Psoas muscle (tissue), 7 donors: ENCODE measurements at regions not wholly inside any gene's neighbourhood (a gene's known extent, or its start where the extent isn't known, plus 50 kb on each side); places are given as distances from the start of the nearest gene placed in this dataset.
A peak's percentile ranks its signal among the peaks of the same experiment; 100 is the strongest.

ENCODE experiments used
- ATAC-seq, 4 donors: fragments of 200-7000 bp; cut with Tn5 transposase; one replicate each; pipeline ENCODE4 v1.9.1; 2020; ENCODE audit warnings: moderate library complexity in 3 of 4, mild to moderate bottlenecking in 2 of 4
- DNase-seq, 2 donors: peaks; one replicate each; pipeline ENCODE4 v3.0.0-alpha.2; 2020
- H3K27ac ChIP-seq: fragments of 200-600 bp; one replicate; pipeline ENCODE4 v1.8.0; 2022
- H3K27me3 ChIP-seq, 3 donors: fragments of 200-600 bp in 1 of 3; one replicate each; pipeline versions ENCODE4 v1.6.1 to v1.8.0; 2013 to 2022; ENCODE audit warnings: low read length in 2 of 3, mild to moderate bottlenecking in 2 of 3, moderate library complexity in 1 of 3; ENCODE audit not compliant: insufficient read depth in 3 of 3
- H3K36me3 ChIP-seq, 2 donors: fragments of 200-600 bp in 1 of 2; one replicate each; pipeline versions ENCODE4 v1.6.1 to v1.8.0; 2013 to 2022; ENCODE audit warnings: low read depth in 1 of 2, mild to moderate bottlenecking in 1 of 2, moderate library complexity in 1 of 2; ENCODE audit not compliant: insufficient read depth in 1 of 2
- H3K4me1 ChIP-seq: fragments of 200-600 bp; one replicate; pipeline ENCODE4 v1.8.0; 2022
- H3K4me3 ChIP-seq: fragments of 200-600 bp; one replicate; pipeline ENCODE4 v1.8.0; 2022; ENCODE audit warnings: mild to moderate bottlenecking
- H3K9me3 ChIP-seq: fragments of 200-600 bp; one replicate; pipeline ENCODE4 v1.8.0; 2022
- WGBS, 3 donors: extraction: QIAGEN DNeasy Blood & Tissue Kit; methylation state at CpG; one replicate each; pipeline versions ENCODE4 v1.1.6 to v1.1.7; 2013; 5-methylcytosine and 5-hydroxymethylcytosine counted together
- intact Hi-C, 2 donors: fragments of 100-400 bp; cut with DNase I; formaldehyde crosslinking; loops; one replicate each; pipeline versions ENCODE4 v1.11.0 to v1.14.2; 2022
- TF ChIP-seq, protein P1 (sequence below): fragments of 200-600 bp; IDR thresholded peaks from one replicate; pipeline ENCODE4 v1.8.0; 2022; ENCODE audit warnings: antibody characterized with exemption
- donor health status: healthy with polysubstance abuse.
- donor health status: DM: no; HTN: no; CAD: no; lungs with moderate emphysema.
- donor health status: Bipolar disorder and iron deficiency.
- donor health status: healthy.
- donor health status: DM: yes; HTN: yes; CAD: no.
- donor health status: DM: no; HTN: no; CAD: no.
- donor health status: DM: yes; HTN: yes; CAD: no.

DNA sequence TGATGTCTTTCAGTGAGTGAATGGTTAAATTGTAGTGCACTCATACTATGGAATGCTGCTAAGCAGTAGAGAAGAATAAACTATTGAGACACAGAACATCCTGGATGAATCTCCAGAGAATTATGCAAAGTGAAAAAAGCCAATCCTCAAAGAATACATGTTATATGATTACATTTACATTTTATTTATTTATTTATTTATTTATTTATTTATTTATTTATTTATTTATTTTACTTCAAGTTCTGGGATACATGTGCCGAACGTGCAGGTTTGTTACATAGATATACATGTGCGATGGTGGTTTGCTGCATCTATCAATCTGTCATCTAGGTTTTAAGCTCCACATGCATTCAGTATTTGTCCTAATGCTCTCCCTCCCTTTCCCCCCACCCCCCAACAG, 175.8 kb upstream of the VGLL2 start:
- H3K4me3 ChIP-seq = no peak overlapping the region
- intact Hi-C loops = no loop called here
- WGBS, 3 donors = 90 to 95% (median 91%) methylated on average over 3 of the region's 3 CpGs
- no peak overlapping the region for H3K27ac ChIP-seq
- H3K4me1 ChIP-seq = no peaks in the 10 kb centered on the region
- H3K36me3 ChIP-seq = no peaks in the 10 kb centered on the region
- no peaks in the 10 kb centered on the region for H3K9me3 ChIP-seq
- TF ChIP-seq, protein P1, sequence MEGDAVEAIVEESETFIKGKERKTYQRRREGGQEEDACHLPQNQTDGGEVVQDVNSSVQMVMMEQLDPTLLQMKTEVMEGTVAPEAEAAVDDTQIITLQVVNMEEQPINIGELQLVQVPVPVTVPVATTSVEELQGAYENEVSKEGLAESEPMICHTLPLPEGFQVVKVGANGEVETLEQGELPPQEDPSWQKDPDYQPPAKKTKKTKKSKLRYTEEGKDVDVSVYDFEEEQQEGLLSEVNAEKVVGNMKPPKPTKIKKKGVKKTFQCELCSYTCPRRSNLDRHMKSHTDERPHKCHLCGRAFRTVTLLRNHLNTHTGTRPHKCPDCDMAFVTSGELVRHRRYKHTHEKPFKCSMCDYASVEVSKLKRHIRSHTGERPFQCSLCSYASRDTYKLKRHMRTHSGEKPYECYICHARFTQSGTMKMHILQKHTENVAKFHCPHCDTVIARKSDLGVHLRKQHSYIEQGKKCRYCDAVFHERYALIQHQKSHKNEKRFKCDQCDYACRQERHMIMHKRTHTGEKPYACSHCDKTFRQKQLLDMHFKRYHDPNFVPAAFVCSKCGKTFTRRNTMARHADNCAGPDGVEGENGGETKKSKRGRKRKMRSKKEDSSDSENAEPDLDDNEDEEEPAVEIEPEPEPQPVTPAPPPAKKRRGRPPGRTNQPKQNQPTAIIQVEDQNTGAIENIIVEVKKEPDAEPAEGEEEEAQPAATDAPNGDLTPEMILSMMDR = no peak
- no peak for ATAC-seq
- DNase-seq = no peak
- no peaks in the 10 kb centered on the region for H3K27me3 ChIP-seq

DNA sequence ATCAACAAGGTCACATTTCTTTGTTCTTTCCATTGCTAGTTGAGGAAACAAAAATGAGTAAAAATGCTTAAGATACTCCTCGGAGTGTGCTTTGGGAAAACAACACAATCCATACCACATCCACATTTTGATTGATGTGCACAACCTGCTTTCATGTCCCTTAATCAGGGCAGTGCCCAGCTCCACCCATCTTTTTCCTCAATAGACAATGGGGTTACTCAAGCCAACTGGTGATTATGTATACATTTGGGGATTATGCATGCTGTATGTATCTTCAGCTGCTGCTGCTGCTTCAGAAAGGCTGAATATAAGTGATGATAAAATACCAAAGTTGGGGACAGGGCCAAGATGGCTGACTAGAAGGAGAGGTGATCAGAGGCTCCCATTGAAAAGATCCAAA, 155.2 kb upstream of the VGLL2 start:
- H3K9me3 ChIP-seq = no peaks in the 10 kb centered on the region
- ATAC-seq = no peak
- 33 to 53% (median 50%) methylated on average over 1 of the region's 1 CpG for WGBS, 3 donors

DNA sequence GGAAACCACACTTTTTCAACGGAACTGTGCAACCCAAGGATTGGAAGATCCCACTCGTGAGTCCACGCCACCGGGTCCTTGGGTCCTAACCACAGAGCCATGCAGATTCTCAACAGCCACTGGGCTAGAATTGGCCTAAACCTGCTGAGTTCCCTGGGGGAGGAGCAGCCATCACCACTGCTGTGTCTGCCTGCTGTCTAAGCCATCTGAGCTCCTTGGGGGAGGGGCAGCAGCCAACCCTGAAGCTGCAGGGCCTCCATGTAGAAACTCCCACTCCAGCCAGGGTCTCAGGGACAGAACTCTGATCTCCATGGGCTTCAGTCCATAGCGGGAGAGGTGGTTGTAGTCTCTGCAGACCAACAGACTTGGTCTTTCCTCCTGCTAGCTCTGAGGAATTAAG, 154.6 kb upstream of the VGLL2 start:
- Histone ChIP-seq H3K36me3 (no peaks in the 10 kb centered on the region), H3K4me1 (no peaks in the 10 kb centered on the region), H3K27me3 (no peaks in the 10 kb centered on the region), H3K4me3 (no peak overlapping the region), H3K27ac (no peak overlapping the region), H3K9me3 (no peaks in the 10 kb centered on the region)
- 92 to 100% (median 94%) methylated on average over 5 of the region's 5 CpGs for WGBS, 3 donors
- TF ChIP-seq, protein P1 = no peak
- intact Hi-C loops = no loop called here
- no peak for ATAC-seq
- peak in 1 of 2 donors; percentile 33 for DNase-seq

More for the DNA sequence above, 155.2 kb upstream of the VGLL2 start:
- H3K4me3 ChIP-seq = no peak overlapping the region
- TF ChIP-seq, protein P1 = no peak
- intact Hi-C loops = no loop called here
- no peaks in the 10 kb centered on the region for H3K36me3 ChIP-seq
- H3K4me1 ChIP-seq = no peaks in the 10 kb centered on the region
- no peaks in the 10 kb centered on the region for H3K27me3 ChIP-seq
- DNase-seq = no peak
- no peak overlapping the region for H3K27ac ChIP-seq

DNA sequence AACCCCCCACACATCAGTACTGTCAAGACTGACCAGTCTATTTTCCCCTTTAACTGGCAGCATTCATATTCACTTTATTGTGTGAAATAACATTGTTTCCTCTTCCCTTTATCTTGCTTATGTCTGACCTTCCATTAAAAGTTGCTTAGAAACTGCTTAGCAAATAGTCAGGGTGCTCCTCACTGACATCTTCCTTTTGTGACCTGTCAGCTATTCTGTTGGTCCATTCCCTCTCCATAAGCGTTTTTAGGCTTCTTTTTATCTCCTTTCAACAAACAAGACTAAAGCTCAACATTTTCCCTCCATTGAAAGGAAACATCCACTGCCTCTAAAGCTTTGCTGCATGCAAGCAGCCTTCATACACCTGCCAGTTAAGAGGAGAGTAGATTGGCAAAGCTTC, 147.7 kb upstream of the VGLL2 start:
- DNase-seq = no peak
- no peaks in the 10 kb centered on the region for H3K4me1 ChIP-seq
- intact Hi-C loops = no loop called here
- H3K27ac ChIP-seq = no peak overlapping the region
- 38 to 50% (median 47%) methylated on average over 1 of the region's 1 CpG for WGBS, 3 donors
- no peak for ATAC-seq
- TF ChIP-seq, protein P1 = no peak
- no peaks in the 10 kb centered on the region for H3K9me3 ChIP-seq
- no peaks in the 10 kb centered on the region for H3K27me3 ChIP-seq
- H3K36me3 ChIP-seq = no peaks in the 10 kb centered on the region
- no peak overlapping the region for H3K4me3 ChIP-seq

DNA sequence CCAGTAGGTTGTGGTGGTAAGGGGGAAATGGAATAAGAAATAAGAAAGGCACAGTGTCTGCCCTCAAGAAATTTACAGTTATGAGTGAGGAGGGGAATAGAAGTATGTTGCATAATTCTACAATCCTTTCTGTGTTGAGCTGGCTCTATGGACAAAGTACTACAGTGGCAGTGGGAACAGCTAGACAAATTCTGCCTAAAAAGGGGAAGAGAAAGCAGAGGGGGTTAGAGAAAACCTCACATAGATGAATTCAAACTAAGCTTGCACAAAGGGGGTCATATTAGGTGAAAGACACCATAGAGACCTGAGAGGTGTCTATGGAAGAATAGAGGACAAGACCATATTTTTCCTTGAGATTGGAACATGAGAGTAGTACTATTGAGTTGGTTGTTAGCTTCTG, 146.9 kb upstream of the VGLL2 start:
- no peaks in the 10 kb centered on the region for H3K27me3 ChIP-seq
- DNase-seq (no peak), ATAC-seq (no peak)
- intact Hi-C loops = no loop called here
- H3K36me3 ChIP-seq = no peaks in the 10 kb centered on the region
- TF ChIP-seq, protein P1 = no peak
- no peak overlapping the region for H3K4me3 ChIP-seq
- no peaks in the 10 kb centered on the region for H3K9me3 ChIP-seq
- no peak overlapping the region for H3K27ac ChIP-seq
- no peaks in the 10 kb centered on the region for H3K4me1 ChIP-seq
